Cardiac fibroblast (primary cell): ENCODE measurements at regions not wholly inside any gene's neighbourhood (a gene's known extent, or its start where the extent isn't known, plus 50 kb on each side); places are given as distances from the start of the nearest gene placed in this dataset.

ENCODE experiments used
- DNase-seq, 2 donors: peaks; one replicate each; pipeline versions ENCODE4 v3.0.0 to v3.0.0-alpha.2; 2010; ENCODE audit warnings: low read depth in 2 of 2
- H3K4me3 ChIP-seq, 2 donors: replicated peaks in 1 of 2; 1 replicate in 1 of 2; 2 replicates in 1 of 2; pipeline ENCODE4 v1.5.1; 2011; ENCODE audit warnings: low read depth in 2 of 2, low read length in 2 of 2, mild to moderate bottlenecking in 2 of 2, moderate library complexity in 1 of 2
- CTCF ChIP-seq: IDR thresholded peaks from one replicate; pipeline ENCODE4 v1.5.1; 2011; ENCODE audit warnings: low read depth, mild to moderate bottlenecking, low read length, inconsistent platforms

GRCh38 chr5:57600321-57600720, 117.7 kb upstream of the ACTBL2 start:
- no peak overlapping the region for H3K4me3 ChIP-seq
- no peak for DNase-seq
- no peak for TF ChIP-seq CTCF

- DNase-seq, result peak; percentile 50 to 88
- no peak for TF ChIP-seq CTCF
- H3K4me3 ChIP-seq, result no peak overlapping the region
Observed at GRCh38 chr5:57598756-57599155, 116.1 kb upstream of the ACTBL2 start.

GRCh38 chr5:57598097-57598496, 115.5 kb upstream of the ACTBL2 start:
- TF ChIP-seq CTCF, result no peak
- H3K4me3 ChIP-seq, result no peak overlapping the region
- DNase-seq, result no peak

GRCh38 chr5:57595523-57595991, 112.9 kb upstream of the ACTBL2 start:
- DNase-seq, result no peak
- H3K4me3 ChIP-seq, result no peak overlapping the region
- no peak for TF ChIP-seq CTCF

- H3K4me3 ChIP-seq, result no peak overlapping the region
Observed at GRCh38 chr5:57594436-57594835, 111.8 kb upstream of the ACTBL2 start.

GRCh38 chr5:57592236-57592635, 109.6 kb upstream of the ACTBL2 start:
- peak in 1 of 2 donors; percentile 55 for DNase-seq
- TF ChIP-seq CTCF, result no peak
- H3K4me3 ChIP-seq, result no peak overlapping the region

More at GRCh38 chr5:57594436-57594835, 111.8 kb upstream of the ACTBL2 start:
- DNase-seq, result no peak
- TF ChIP-seq CTCF, result no peak

- no peak overlapping the region for H3K4me3 ChIP-seq
- DNase-seq, result no peak
- no peak for TF ChIP-seq CTCF
Observed at GRCh38 chr5:57586649-57587048, 104.0 kb upstream of the ACTBL2 start.
